GM23338 (cell line): ENCODE measurements at regions not wholly inside any gene's neighbourhood (a gene's known extent, or its start where the extent isn't known, plus 50 kb on each side); places are given as distances from the start of the nearest gene placed in this dataset.
"Not testable (repeated sequence)": the region's sequence is repeated elsewhere in the genome, so short reads cannot be mapped to it uniquely, and the experiment has no call there.

ENCODE experiments used
- ATAC-seq: fragments of 200-7000 bp; cut with Tn5 transposase; 3 replicates; pipeline ENCODE4 v1.9.1; 2020
- DNase-seq: peaks from one replicate; pipeline ENCODE4 v3.0.0-alpha.2; 2015; ENCODE audit warnings: low spot score
- H2AFZ ChIP-seq: fragments of 200-600 bp; sonication (generic); 2 replicates; pipeline ENCODE4 v1.8.0; 2016; ENCODE audit warnings: antibody characterized with exemption, mild to moderate bottlenecking, moderate library complexity
- H3F3A ChIP-seq: fragments of 200-600 bp; sonication (generic); replicated peaks from 2 replicates; pipeline ENCODE4 v1.8.0; 2017; ENCODE audit warnings: antibody characterized with exemption, mixed run types, low read depth
- H3K27ac ChIP-seq: fragments of 200-600 bp; sonication (generic); 2 replicates; pipeline ENCODE4 v1.6.1; 2016; ENCODE audit warnings: low read depth
- H3K27me3 ChIP-seq: fragments of 200-600 bp; sonication (generic); 2 replicates; pipeline ENCODE4 v1.8.0; 2016; ENCODE audit warnings: mild to moderate bottlenecking, mixed run types, moderate library complexity; ENCODE audit not compliant: insufficient read depth
- H3K36me3 ChIP-seq: fragments of 200-600 bp; sonication (generic); 2 replicates; pipeline ENCODE4 v1.8.0; 2016; ENCODE audit warnings: mild to moderate bottlenecking; ENCODE audit not compliant: insufficient read depth
- H3K4me1 ChIP-seq: fragments of 200-600 bp; sonication (generic); 2 replicates; pipeline ENCODE4 v1.8.0; 2016; ENCODE audit warnings: mild to moderate bottlenecking, moderate library complexity; ENCODE audit not compliant: insufficient read depth
- H3K4me2 ChIP-seq: fragments of 200-600 bp; sonication (generic); 2 replicates; pipeline ENCODE4 v1.7.1; 2017; ENCODE audit warnings: mixed run types
- H3K4me3 ChIP-seq: fragments of 200-600 bp; sonication (generic); 2 replicates; pipeline ENCODE4 v1.6.1; 2016; ENCODE audit warnings: mixed run types
- H3K79me2 ChIP-seq: fragments of 200-600 bp; sonication (generic); replicated peaks from 2 replicates; pipeline ENCODE4 v1.8.0; 2017; ENCODE audit warnings: mild to moderate bottlenecking; ENCODE audit not compliant: insufficient read depth
- H3K9me2 ChIP-seq: fragments of 200-600 bp; sonication (generic); 2 replicates; pipeline ENCODE4 v1.8.0; 2017; ENCODE audit not compliant: insufficient read depth
- H4K20me1 ChIP-seq: fragments of 200-600 bp; sonication (generic); replicated peaks from 2 replicates; pipeline ENCODE4 v1.8.0; 2017; ENCODE audit warnings: mild to moderate bottlenecking; ENCODE audit not compliant: insufficient read depth
- H3K27ac Mint-ChIP-seq: 2 replicates; pipeline ENCODE4 v1.8.0; 2020; ENCODE audit warnings: inconsistent platforms, mild to moderate bottlenecking, moderate library complexity, mixed read lengths
- H3K27me3 Mint-ChIP-seq: 3 replicates; pipeline ENCODE4 v1.8.0; 2022; ENCODE audit warnings: low read depth, mild to moderate bottlenecking, moderate library complexity, mixed read lengths, inconsistent platforms; ENCODE audit not compliant: insufficient read depth, poor library complexity
- H3K36me3 Mint-ChIP-seq: 3 replicates; pipeline ENCODE4 v1.8.0; 2021; ENCODE audit warnings: low read depth, mild to moderate bottlenecking, inconsistent platforms, moderate library complexity, mixed read lengths
- H3K4me1 Mint-ChIP-seq: 3 replicates; pipeline ENCODE4 v1.8.0; 2020; ENCODE audit warnings: mild to moderate bottlenecking, inconsistent platforms, mixed read lengths
- H3K4me3 Mint-ChIP-seq: 3 replicates; pipeline ENCODE4 v1.8.0; 2021; ENCODE audit warnings: moderate library complexity, mild to moderate bottlenecking, inconsistent platforms, mixed read lengths
- H3K9me3 Mint-ChIP-seq: 3 replicates; pipeline ENCODE4 v1.8.0; 2020; ENCODE audit warnings: moderate library complexity, mild to moderate bottlenecking, inconsistent platforms, mixed read lengths
- EZH2phosphoT487 ChIP-seq: fragments of 200-600 bp; sonication (generic); IDR thresholded peaks from one replicate; pipeline ENCODE4 v1.8.1; 2018; ENCODE audit warnings: antibody characterized with exemption; ENCODE audit not compliant: unreplicated experiment
- JUNB ChIP-seq: IDR thresholded peaks from one replicate; pipeline ENCODE4 v1.6.1; 2016; ENCODE audit warnings: antibody characterized with exemption; ENCODE audit not compliant: unreplicated experiment
- NANOG ChIP-seq: IDR thresholded peaks from 2 replicates; pipeline ENCODE4 v1.6.1; 2016; ENCODE audit warnings: antibody characterized with exemption, borderline replicate concordance
- POLR2AphosphoS5 ChIP-seq: IDR thresholded peaks from 2 replicates; pipeline ENCODE4 v1.6.1; 2016; ENCODE audit warnings: antibody characterized with exemption, low read depth
- ZNF114 ChIP-seq: fragments of 250-450 bp; sonication (Bioruptor Pico); IDR thresholded peaks from 2 replicates; pipeline ENCODE4 v1.5.0; 2020; ENCODE audit warnings: mild to moderate bottlenecking, moderate library complexity
- ZNF331 ChIP-seq: fragments of 250-450 bp; sonication (Bioruptor Pico); IDR thresholded peaks from 2 replicates; pipeline ENCODE4 v1.5.0; 2020; ENCODE audit warnings: low read depth, mild to moderate bottlenecking, moderate library complexity
- TF ChIP-seq, protein P1 (sequence below): IDR thresholded peaks from 2 replicates; pipeline ENCODE4 v1.6.1; 2016; ENCODE audit warnings: antibody characterized with exemption
- TF ChIP-seq, protein P2 (sequence below): fragments of 250-450 bp; sonication (Bioruptor Pico); IDR thresholded peaks from 2 replicates; pipeline ENCODE4 v1.5.0; 2020; ENCODE audit warnings: mild to moderate bottlenecking, moderate library complexity

DNA sequence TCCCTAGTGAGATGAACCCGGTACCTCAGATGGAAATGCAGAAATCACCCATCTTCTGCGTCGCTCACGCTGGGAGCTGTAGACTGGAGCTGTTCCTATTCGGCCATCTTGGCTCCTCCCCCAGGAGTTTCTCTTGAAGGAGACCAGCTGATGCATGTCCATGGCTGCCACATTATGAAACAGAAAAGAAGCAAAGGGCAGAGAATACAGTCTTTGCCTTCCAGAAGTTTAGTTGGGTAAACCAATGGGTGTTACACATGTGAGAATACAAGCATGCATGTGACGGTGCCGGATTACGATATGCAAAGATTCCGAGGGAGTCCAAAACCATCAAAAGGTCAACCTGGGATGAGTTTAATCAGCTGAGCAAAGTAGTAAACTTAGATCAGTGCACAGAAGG lies 151.6 kb downstream of the SEM1 start:
- Histone ChIP-seq H3F3A (no peaks in the 10 kb centered on the region), H3K36me3 (no peaks in the 10 kb centered on the region), H3K27me3 (no peaks in the 10 kb centered on the region), H3K9me2 (0 out of 2 replicates have a peak, but pooled peaks cover 6% of the 10 kb centered on the region), H3K4me2 (no peak overlapping the region), H3K4me1 (no peaks in the 10 kb centered on the region), H2AFZ (peak overlapping the region; percentile 93), H4K20me1 (no peaks in the 10 kb centered on the region), H3K79me2 (no peaks in the 10 kb centered on the region), H3K27ac (no peak overlapping the region), H3K4me3 (no peak overlapping the region)
- no peaks in the 10 kb centered on the region for H3K4me1 Mint-ChIP-seq
- H3K27me3 Mint-ChIP-seq, result peaks cover 1% of the 10 kb centered on the region
- ATAC-seq (no peak), DNase-seq (no peak)
- TF ChIP-seq EZH2phosphoT487 (no peak), ZNF114 (CRISPR knock-in tag) (no peak), NANOG (no peak), POLR2AphosphoS5 (no peak), ZNF331 (CRISPR knock-in tag) (no peak)
- TF ChIP-seq, protein P1, sequence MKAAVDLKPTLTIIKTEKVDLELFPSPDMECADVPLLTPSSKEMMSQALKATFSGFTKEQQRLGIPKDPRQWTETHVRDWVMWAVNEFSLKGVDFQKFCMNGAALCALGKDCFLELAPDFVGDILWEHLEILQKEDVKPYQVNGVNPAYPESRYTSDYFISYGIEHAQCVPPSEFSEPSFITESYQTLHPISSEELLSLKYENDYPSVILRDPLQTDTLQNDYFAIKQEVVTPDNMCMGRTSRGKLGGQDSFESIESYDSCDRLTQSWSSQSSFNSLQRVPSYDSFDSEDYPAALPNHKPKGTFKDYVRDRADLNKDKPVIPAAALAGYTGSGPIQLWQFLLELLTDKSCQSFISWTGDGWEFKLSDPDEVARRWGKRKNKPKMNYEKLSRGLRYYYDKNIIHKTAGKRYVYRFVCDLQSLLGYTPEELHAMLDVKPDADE, result no peak
- H3K4me3 Mint-ChIP-seq, result no peak overlapping the region
- H3K27ac Mint-ChIP-seq, result no peak overlapping the region
- H3K36me3 Mint-ChIP-seq, result no peaks in the 10 kb centered on the region
- H3K9me3 Mint-ChIP-seq, result no peaks in the 10 kb centered on the region

DNA sequence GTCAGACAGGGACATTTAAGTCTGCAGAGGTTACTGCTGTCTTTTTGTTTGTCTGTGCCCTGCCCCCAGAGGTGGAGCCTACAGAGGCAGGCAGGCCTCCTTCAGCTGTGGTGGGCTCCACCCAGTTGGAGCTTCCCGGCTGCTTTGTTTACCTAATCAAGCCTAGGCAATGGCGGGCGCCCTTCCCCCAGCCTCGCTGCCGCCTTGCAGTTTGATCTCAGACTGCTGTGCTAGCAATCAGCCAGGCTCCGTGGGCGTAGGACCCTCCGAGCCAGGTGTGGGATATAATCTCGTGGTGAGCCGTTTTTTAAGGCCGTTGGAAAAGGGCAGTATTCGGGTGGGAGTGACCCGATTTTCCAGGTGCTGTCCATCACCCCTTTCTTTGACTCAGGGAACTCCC lies 152.0 kb downstream of the SEM1 start:
- H4K20me1 ChIP-seq, H3K4me1 ChIP-seq, H3K27ac Mint-ChIP-seq, H3K36me3 Mint-ChIP-seq, DNase-seq, H3F3A ChIP-seq, H3K4me3 Mint-ChIP-seq, H3K27me3 Mint-ChIP-seq, H3K4me3 ChIP-seq, H3K36me3 ChIP-seq, H3K27me3 ChIP-seq, H3K79me2 ChIP-seq, H3K27ac ChIP-seq, ATAC-seq, H3K9me2 ChIP-seq, H3K9me3 Mint-ChIP-seq, H3K4me1 Mint-ChIP-seq, H3K4me2 ChIP-seq: not testable (repeated sequence)
- peak overlapping the region; percentile 93; the same call in 1 of the 2 replicates for H2AFZ ChIP-seq

DNA sequence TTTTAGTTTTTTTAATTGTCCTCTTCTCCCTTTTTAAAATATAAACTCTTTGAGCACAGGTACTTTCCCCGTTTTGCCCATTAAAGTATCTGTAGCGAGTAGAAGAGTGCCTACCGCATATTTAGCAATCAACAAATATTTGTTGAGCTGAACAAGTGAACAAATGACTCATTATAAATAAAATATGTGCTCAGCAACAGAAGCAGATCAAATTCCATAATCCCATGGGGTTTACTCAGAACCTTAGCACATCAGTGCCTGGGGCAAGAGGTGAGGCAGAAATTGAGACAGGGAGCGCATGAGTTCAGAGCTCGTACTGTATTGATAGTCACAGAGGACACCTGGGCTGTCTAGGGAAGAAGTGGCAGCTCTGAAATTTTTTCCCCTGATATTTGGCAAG lies 161.0 kb downstream of the SEM1 start:
- Histone ChIP-seq H3K9me2 (no peaks in the 10 kb centered on the region), H2AFZ (no peak overlapping the region), H4K20me1 (no peaks in the 10 kb centered on the region), H3K27ac (no peak overlapping the region), H3K4me1 (no peaks in the 10 kb centered on the region), H3K27me3 (no peaks in the 10 kb centered on the region), H3F3A (no peaks in the 10 kb centered on the region), H3K36me3 (no peaks in the 10 kb centered on the region), H3K79me2 (no peaks in the 10 kb centered on the region), H3K4me2 (no peak overlapping the region), H3K4me3 (no peak overlapping the region)
- H3K4me1 Mint-ChIP-seq, result no peaks in the 10 kb centered on the region
- DNase-seq (no peak), ATAC-seq (no peak)
- H3K4me3 Mint-ChIP-seq, result no peak overlapping the region
- H3K27me3 Mint-ChIP-seq, result peaks cover 1% of the 10 kb centered on the region
- no peaks in the 10 kb centered on the region for H3K36me3 Mint-ChIP-seq
- no peak overlapping the region for H3K27ac Mint-ChIP-seq
- H3K9me3 Mint-ChIP-seq, result no peaks in the 10 kb centered on the region
- TF ChIP-seq JUNB (no peak), ZNF331 (CRISPR knock-in tag) (no peak)
- TF ChIP-seq, protein P2, sequence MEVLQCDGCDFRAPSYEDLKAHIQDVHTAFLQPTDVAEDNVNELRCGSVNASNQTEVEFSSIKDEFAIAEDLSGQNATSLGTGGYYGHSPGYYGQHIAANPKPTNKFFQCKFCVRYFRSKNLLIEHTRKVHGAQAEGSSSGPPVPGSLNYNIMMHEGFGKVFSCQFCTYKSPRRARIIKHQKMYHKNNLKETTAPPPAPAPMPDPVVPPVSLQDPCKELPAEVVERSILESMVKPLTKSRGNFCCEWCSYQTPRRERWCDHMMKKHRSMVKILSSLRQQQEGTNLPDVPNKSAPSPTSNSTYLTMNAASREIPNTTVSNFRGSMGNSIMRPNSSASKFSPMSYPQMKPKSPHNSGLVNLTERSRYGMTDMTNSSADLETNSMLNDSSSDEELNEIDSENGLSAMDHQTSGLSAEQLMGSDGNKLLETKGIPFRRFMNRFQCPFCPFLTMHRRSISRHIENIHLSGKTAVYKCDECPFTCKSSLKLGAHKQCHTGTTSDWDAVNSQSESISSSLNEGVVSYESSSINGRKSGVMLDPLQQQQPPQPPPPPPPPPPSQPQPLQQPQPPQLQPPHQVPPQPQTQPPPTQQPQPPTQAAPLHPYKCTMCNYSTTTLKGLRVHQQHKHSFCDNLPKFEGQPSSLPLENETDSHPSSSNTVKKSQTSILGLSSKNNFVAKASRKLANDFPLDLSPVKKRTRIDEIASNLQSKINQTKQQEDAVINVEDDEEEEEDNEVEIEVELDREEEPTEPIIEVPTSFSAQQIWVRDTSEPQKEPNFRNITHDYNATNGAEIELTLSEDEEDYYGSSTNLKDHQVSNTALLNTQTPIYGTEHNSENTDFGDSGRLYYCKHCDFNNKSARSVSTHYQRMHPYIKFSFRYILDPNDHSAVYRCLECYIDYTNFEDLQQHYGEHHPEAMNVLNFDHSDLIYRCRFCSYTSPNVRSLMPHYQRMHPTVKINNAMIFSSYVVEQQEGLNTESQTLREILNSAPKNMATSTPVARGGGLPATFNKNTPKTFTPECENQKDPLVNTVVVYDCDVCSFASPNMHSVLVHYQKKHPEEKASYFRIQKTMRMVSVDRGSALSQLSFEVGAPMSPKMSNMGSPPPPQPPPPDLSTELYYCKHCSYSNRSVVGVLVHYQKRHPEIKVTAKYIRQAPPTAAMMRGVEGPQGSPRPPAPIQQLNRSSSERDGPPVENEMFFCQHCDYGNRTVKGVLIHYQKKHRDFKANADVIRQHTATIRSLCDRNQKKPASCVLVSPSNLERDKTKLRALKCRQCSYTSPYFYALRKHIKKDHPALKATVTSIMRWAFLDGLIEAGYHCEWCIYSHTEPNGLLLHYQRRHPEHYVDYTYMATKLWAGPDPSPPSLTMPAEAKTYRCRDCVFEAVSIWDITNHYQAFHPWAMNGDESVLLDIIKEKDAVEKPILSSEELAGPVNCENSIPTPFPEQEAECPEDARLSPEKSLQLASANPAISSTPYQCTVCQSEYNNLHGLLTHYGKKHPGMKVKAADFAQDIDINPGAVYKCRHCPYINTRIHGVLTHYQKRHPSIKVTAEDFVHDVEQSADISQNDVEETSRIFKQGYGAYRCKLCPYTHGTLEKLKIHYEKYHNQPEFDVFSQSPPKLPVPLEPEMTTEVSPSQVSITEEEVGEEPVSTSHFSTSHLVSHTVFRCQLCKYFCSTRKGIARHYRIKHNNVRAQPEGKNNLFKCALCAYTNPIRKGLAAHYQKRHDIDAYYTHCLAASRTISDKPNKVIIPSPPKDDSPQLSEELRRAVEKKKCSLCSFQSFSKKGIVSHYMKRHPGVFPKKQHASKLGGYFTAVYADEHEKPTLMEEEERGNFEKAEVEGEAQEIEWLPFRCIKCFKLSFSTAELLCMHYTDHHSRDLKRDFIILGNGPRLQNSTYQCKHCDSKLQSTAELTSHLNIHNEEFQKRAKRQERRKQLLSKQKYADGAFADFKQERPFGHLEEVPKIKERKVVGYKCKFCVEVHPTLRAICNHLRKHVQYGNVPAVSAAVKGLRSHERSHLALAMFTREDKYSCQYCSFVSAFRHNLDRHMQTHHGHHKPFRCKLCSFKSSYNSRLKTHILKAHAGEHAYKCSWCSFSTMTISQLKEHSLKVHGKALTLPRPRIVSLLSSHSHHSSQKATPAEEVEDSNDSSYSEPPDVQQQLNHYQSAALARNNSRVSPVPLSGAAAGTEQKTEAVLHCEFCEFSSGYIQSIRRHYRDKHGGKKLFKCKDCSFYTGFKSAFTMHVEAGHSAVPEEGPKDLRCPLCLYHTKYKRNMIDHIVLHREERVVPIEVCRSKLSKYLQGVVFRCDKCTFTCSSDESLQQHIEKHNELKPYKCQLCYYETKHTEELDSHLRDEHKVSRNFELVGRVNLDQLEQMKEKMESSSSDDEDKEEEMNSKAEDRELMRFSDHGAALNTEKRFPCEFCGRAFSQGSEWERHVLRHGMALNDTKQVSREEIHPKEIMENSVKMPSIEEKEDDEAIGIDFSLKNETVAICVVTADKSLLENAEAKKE (CRISPR knock-in tag), result no peak
